GM19238 (cell line): ENCODE measurements at regions not wholly inside any gene's neighbourhood (a gene's known extent, or its start where the extent isn't known, plus 50 kb on each side); places are given as distances from the start of the nearest gene placed in this dataset.

Source experiments
- DNase-seq: peaks from one replicate; pipeline ENCODE4 v3.0.0; 2011; ENCODE audit warnings: low spot score; ENCODE audit not compliant: insufficient read length

GRCh38 chr1:63198871-63199394 lies 123.4 kb upstream of the FOXD3 start:
- DNase-seq: no peak

- no peak for DNase-seq
These were observed 122.5 kb upstream of the FOXD3 start for GRCh38 chr1:63199706-63200335.

- no peak for DNase-seq
These were observed 121.7 kb upstream of the FOXD3 start for GRCh38 chr1:63200676-63201075.

DNA sequence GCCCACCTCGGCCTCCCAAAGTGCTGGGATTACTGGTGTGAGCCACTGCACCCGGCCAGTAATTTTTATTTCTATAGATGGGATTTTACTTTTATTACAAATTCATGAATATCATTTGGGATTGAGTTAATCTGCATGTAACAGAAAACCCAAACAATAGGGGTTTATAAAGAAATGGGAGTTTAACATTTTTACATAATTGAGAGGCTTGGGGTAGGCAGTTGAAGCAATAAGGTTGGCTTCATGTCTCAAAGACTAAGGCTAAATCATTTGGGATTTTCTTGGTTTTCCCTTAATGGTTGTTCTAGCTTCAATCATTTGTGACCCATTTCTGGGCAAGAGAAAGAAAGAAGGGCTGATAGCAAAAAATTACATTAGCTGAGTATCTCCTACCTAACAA lies 118.7 kb upstream of the FOXD3 start:
- no peak for DNase-seq

GRCh38 chr1:63205776-63206175 lies 116.6 kb upstream of the FOXD3 start:
- DNase-seq: no peak

- DNase-seq: no peak
These were observed 107.8 kb upstream of the FOXD3 start for GRCh38 chr1:63214553-63214952.

DNA sequence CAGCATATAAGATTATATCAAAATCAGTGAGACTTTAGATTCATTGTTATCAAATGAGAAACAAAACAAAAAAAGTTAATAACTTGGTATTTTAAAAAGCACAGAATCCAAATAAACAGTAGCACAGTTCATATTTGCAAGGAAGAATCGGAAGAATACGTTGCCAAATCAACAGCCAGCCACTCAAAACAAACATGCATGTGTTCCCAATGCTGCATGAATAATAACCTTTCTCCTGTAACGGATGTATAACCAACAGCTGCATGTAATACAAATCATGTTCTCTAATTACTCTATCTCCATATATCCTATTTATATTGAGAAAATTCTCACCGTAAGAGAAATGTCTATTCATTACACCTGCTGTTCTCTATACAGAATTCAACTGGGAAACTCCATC lies 98.9 kb upstream of the FOXD3 start:
- DNase-seq: no peak

DNA sequence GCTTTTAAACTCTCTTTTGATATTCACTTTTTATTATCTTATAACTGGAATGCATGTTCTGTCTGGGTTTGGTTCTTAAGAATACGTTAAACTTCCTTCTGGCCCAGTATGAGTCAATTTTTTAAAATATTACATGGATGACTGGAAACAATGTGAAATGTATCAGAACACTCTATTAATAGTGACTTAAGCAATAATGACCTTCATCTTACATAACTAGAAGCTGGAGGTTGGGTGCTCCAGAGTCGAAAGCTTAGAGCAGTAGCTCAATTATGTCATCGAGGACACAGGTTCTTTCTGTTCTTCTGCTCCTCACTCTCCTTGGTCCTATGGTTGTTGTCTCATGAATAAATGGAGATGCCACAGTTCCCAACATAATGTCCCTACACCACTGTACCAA lies 91.6 kb upstream of the FOXD3 start:
- no peak for DNase-seq

- no peak for DNase-seq
These were observed 83.6 kb upstream of the FOXD3 start for GRCh38 chr1:63238721-63239120.

DNA sequence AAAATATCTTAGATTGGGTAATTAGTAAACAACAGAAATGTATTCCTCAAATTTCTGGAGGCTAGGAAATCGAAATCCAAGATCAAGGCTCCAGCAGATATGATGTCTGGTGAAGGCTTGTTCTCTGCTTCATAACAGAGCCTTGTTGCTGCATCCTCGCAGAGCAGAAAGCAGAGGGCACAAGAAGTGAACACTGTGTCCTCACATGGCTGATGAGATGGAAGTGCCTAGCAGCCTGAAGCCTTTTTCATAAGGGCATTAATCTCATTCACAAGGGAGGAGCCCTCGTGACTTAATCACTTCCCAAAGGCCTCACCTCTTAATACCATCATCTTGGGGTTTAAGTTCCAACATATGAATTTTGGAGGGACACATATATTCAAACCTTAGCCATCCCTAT lies 77.2 kb upstream of the FOXD3 start:
- no peak for DNase-seq

GRCh38 chr1:63248216-63248615 lies 74.2 kb upstream of the FOXD3 start:
- no peak for DNase-seq

DNA sequence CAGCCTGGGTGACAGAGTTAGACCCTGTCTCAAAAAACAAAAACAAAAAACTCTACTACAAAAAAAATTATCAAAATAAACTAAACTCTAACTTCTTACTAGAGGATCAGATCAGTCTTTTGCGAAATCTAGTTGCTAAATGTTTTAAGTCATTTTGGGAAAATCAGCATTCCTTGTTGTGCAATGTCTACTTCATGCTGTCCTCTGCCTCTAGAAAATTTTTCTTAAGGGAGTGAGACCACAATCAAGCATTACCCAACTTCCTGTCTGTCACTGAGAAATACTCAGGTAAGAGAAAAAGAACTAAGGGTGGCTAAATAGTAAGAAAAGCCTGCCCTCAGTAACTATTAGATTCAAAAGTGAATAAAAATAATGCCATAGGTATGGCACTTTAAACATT lies 67.2 kb upstream of the FOXD3 start:
- DNase-seq: no peak

GRCh38 chr1:63261736-63262458 lies 60.5 kb upstream of the FOXD3 start:
- no peak for DNase-seq

DNA sequence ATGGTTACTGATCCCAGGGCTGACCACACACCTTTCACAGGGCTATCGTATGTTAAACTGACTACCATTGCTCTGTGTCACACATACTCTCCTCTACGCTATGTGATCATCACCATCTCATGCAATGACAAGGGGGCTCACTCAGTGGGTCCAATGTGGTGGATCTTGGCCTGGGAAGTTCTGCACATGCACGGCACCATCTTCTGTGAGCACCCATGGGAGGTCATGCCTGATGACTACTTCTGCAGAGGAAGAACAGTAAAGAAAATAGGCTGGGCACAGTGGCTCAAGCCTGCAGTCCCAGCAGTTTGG lies 60.0 kb upstream of the FOXD3 start:
- DNase-seq: no peak

DNA sequence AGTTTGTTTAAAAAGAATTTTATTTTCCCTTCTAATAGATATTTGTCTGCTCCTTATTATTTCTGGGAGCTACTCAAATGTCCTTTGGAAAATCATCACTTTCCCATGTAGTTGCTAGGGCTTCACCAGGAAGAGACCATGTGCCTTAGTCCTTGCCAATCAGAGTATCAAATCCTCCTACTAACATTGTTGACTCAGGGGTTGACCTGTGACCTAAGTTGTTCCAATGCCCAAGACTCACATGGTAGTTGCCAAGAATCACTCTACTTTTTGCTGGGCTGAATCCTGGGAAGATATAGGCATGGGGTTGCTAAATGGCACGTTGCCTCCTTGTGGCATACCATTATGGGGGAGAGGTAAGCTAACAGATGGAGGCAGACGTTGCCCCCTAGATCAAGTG lies 58.2 kb upstream of the FOXD3 start:
- DNase-seq: no peak

DNA sequence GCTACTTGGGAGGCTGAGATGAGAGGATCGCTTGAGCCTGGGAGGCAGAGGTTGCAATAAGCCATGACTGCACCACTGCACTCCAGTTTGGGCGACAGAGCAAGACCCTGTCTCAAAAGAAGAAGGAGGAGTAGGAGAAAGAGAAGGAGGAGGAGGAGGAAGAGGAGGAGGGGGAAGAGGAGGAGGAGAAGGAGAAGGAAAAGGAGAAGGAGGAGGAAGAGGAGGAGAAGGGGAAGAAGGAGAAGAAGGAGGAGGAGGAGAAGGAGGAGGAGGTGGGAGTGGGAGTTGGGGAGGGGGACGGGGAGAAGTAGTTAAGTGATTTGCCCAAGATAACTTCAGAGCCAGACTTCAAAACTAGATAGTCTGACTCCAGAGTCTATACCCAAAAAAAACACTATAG lies 55.5 kb upstream of the FOXD3 start:
- DNase-seq: no peak

DNA sequence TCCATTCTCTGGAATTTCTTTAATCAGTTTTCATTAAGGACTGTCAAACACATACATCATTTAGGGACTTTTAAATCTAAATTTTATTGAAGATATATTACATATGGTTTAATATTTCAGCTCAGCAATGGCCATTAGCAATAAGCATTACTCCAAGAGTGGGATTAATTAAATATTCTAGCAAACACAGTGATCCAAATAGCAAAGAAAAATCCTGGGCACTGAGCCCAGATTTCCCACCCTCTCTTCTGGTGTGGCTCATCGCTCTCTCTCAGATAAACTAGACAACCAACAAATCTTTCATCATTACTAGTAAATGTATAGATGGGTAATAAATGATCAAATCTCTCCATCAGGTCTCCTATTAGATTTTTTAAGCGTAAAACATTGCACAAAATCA lies 53.5 kb upstream of the FOXD3 start:
- no peak for DNase-seq

DNA sequence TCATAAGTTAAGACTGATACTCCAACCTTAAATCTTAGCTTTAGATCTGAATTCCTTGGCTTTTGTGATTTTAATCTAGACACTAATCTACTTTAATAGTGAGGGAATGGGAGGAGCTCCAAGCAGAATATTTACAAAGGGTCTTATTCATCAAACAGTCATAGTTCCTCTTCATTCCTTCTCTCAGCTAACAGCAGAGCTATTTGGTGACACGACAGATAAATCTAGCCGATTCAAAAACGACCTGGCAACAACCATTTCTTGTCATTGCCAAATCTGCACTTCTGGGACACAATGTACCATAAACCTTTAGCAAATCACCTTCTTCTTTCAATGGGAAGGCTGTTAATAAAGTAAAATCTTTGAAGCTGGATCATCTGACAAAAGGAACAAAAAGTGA lies 52.8 kb upstream of the FOXD3 start:
- no peak for DNase-seq
